NCI-H146 treated with DMSO at 0.1 percent for 48 hours (cell line): ENCODE measurements at regions not wholly inside any gene's neighbourhood (a gene's known extent, or its start where the extent isn't known, plus 50 kb on each side); places are given as distances from the start of the nearest gene placed in this dataset.
A peak's percentile ranks its signal among the peaks of the same experiment; 100 is the strongest.
"Not testable (repeated sequence)": the region's sequence is repeated elsewhere in the genome, so short reads cannot be mapped to it uniquely, and the experiment has no call there.

Source experiments
- DNase-seq: peaks from one replicate; lab custom pipeline; 2025; ENCODE audit not compliant: unreplicated experiment; lab: John Stamatoyannopoulos, UW

GRCh38 chr13:52324831-52325230 lies 81.1 kb downstream of the THSD1 start:
- not testable (repeated sequence) for DNase-seq

- DNase-seq, result no peak
Observed at GRCh38 chr13:52319876-52320275, 86.1 kb downstream of the THSD1 start.

- not testable (repeated sequence) for DNase-seq
Observed at GRCh38 chr13:52309833-52310232, 96.1 kb downstream of the THSD1 start.

GRCh38 chr13:52306336-52306735 lies 99.6 kb downstream of the THSD1 start:
- not testable (repeated sequence) for DNase-seq

GRCh38 chr13:52303098-52303497 lies 102.9 kb downstream of the THSD1 start:
- DNase-seq, result not testable (repeated sequence)

- DNase-seq, result not testable (repeated sequence)
Observed at GRCh38 chr13:52302688-52303087, 103.3 kb downstream of the THSD1 start.

- DNase-seq, result not testable (repeated sequence)
Observed at GRCh38 chr13:52301810-52302400, 104.1 kb downstream of the THSD1 start.

GRCh38 chr13:52298079-52298661 lies 107.8 kb downstream of the THSD1 start:
- DNase-seq, result not testable (repeated sequence)

GRCh38 chr13:52288891-52289290 lies 117.1 kb downstream of the THSD1 start:
- DNase-seq, result not testable (repeated sequence)

GRCh38 chr13:52281387-52281786 lies 122.0 kb upstream of the NEK3 start:
- not testable (repeated sequence) for DNase-seq

GRCh38 chr13:52279408-52279807 lies 120.0 kb upstream of the NEK3 start:
- DNase-seq, result not testable (repeated sequence)

- not testable (repeated sequence) for DNase-seq
Observed at GRCh38 chr13:52254299-52254698, 94.9 kb upstream of the NEK3 start.

GRCh38 chr13:52240752-52241151 lies 81.4 kb upstream of the NEK3 start:
- DNase-seq, result not testable (repeated sequence)

GRCh38 chr13:52235900-52236595 lies 76.7 kb upstream of the NEK3 start:
- peak; percentile 51 for DNase-seq

- DNase-seq, result not testable (repeated sequence)
Observed at GRCh38 chr13:52234928-52235327, 75.5 kb upstream of the NEK3 start.

GRCh38 chr13:52223063-52223462 lies 63.7 kb upstream of the NEK3 start:
- DNase-seq, result not testable (repeated sequence)

- not testable (repeated sequence) for DNase-seq
Observed at GRCh38 chr13:52213920-52214319, 54.5 kb upstream of the NEK3 start.

GRCh38 chr13:52212886-52213285 lies 53.5 kb upstream of the NEK3 start:
- DNase-seq, result not testable (repeated sequence)

GRCh38 chr13:52211416-52211776 lies 52.0 kb upstream of the NEK3 start:
- not testable (repeated sequence) for DNase-seq

- DNase-seq, result not testable (repeated sequence)
Observed at GRCh38 chr13:52210564-52211415, 51.4 kb upstream of the NEK3 start.
